ENCODE measurements at regions not wholly inside any gene's neighbourhood (a gene's known extent, or its start where the extent isn't known, plus 50 kb on each side); places are given as distances from the start of the nearest gene placed in this dataset.

DNA sequence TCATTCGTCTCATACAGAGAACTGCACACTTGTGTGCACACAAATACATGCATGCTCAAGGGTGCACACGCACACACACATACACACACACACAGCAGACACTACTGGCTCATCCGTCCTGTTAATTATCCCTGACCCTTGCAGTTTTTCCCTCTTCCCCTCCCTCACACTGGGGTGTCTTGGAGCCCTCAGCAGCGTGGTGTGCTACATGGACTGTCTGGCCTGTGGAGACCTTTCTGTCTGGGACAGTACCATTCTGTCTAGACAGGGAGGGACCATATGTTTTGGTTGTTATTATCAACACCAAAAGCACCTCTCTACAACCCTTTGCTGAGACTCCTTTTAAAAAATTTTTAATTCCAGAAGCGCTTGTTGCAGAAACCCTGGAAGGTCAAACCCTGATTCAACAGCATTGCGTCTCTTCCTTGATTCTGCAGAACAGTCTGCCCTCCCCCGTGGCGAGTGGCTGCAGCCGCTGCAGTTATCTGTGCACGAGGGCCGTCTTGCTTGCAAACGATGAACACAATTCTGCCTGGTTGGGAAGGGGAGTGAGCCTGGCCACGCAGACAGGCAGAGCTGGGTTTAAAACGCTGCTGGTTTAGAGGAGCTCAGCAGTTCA is 374.0 kb downstream of the IRS2 start:
- intact Hi-C loops (cut with micrococcal nuclease), result loop anchor here (10.0 kb wide), 1 partner anchor 268 kb away; no protein-coding TSS in a partner anchor
- BruUV-seq (replicated peaks), result no TSS peak
- no peaks in the 10 kb centered on the region for H4K20me1 ChIP-seq (ENCODE audit: insufficient read depth)
- ChIA-PET CTCF (no interaction called here), RAD21 (ENCODE audit: low non-redundant PET in 1 of 2, low total read pairs in 2 of 2, uncharacterized antibody in 2 of 2, unreplicated experiment in 2 of 2) (no interaction called here), POLR2A (no interaction called here)
- H3K27ac ChIP-seq (ENCODE audit: low read depth, low read length), result no peak overlapping the region
- H3K4me1 ChIP-seq (ENCODE audit: control insufficient read depth in 1 of 2, insufficient read depth in 2 of 2, low read length in 2 of 2), result peaks cover 0 to 10% of the 10 kb centered on the region in 2 experiments; a peak in 3 of 4 replicates
- no peaks in the 10 kb centered on the region for H3K36me3 ChIP-seq (ENCODE audit: control insufficient read depth in 1 of 2, insufficient read depth in 2 of 2, low read length in 2 of 2)
- H3K9ac ChIP-seq (ENCODE audit: low read length), result no peak overlapping the region
- peak; percentile 93 for ATAC-seq
- no peaks in the 10 kb centered on the region for H3K9me3 ChIP-seq (ENCODE audit: control insufficient read depth in 1 of 2, insufficient read depth in 1 of 2, low read depth in 1 of 2, low read length in 2 of 2)
- no peaks in the 10 kb centered on the region for H3K27me3 ChIP-seq (ENCODE audit: insufficient read depth, low read length)
- H3K4me3 ChIP-seq (replicated peaks in 1 of 2; ENCODE audit: low read depth in 1 of 2, low read length in 2 of 2), result no peak overlapping the region
- no peaks in the 10 kb centered on the region for H3K79me2 ChIP-seq (ENCODE audit: insufficient read depth, low read length)
- peak overlapping the region; percentile 41 for H2AFZ ChIP-seq (ENCODE audit: low read depth, low read length, poor library complexity, severe bottlenecking)
- H3K4me2 ChIP-seq (ENCODE audit: low read length), result peak overlapping the region; percentile 53
- H3K9me2 ChIP-seq (ENCODE audit: insufficient read depth), result no peaks in the 10 kb centered on the region
- peak; percentile 18 for DNase-seq (ENCODE audit: low read depth, low spot score)
- TF ChIP-seq SRF (IDR thresholded peaks at IDR 0.05; ENCODE audit: low read depth) (no peak), ZFX (IDR thresholded peaks at IDR 0.05) (no peak), YY1 (IDR thresholded peaks at IDR 0.05; ENCODE audit: extremely low read depth, insufficient replicate concordance, low read depth, low read length) (no peak), ELF1 (IDR thresholded peaks at IDR 0.05; ENCODE audit: borderline replicate concordance, low read depth) (no peak), SIN3A (IDR thresholded peaks at IDR 0.05; ENCODE audit: low read depth) (no peak), MAX (IDR thresholded peaks at IDR 0.05) (peak; percentile 72), CEBPB (IDR thresholded peaks at IDR 0.05; ENCODE audit: low read depth) (no peak), POLR2A (IDR thresholded peaks at IDR 0.05; ENCODE audit: borderline replicate concordance, extremely low read depth, insufficient read depth, insufficient read length) (no peak), SP1 (IDR thresholded peaks at IDR 0.05; ENCODE audit: low read depth) (0 out of 2 replicates have a peak, but pooled peaks have one; percentile 23), EZH2phosphoT487 (IDR thresholded peaks at IDR 0.05; ENCODE audit: borderline replicate concordance) (no peak)
- TF ChIP-seq, protein P1, sequence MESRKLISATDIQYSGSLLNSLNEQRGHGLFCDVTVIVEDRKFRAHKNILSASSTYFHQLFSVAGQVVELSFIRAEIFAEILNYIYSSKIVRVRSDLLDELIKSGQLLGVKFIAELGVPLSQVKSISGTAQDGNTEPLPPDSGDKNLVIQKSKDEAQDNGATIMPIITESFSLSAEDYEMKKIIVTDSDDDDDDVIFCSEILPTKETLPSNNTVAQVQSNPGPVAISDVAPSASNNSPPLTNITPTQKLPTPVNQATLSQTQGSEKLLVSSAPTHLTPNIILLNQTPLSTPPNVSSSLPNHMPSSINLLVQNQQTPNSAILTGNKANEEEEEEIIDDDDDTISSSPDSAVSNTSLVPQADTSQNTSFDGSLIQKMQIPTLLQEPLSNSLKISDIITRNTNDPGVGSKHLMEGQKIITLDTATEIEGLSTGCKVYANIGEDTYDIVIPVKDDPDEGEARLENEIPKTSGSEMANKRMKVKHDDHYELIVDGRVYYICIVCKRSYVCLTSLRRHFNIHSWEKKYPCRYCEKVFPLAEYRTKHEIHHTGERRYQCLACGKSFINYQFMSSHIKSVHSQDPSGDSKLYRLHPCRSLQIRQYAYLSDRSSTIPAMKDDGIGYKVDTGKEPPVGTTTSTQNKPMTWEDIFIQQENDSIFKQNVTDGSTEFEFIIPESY (IDR thresholded peaks at IDR 0.05; ENCODE audit: extremely low read depth, insufficient replicate concordance, low read length), result no peak

Measured in HCT116 (cell line).